Mesenchymal stem cell (in vitro differentiated cells and primary cell): ENCODE measurements at regions not wholly inside any gene's neighbourhood (a gene's known extent, or its start where the extent isn't known, plus 50 kb on each side); places are given as distances from the start of the nearest gene placed in this dataset.

Source experiments
- DNase-seq: peaks from one replicate; pipeline ENCODE4 v3.0.0-alpha.2; 2013
- H2AFZ ChIP-seq: one replicate; pipeline ENCODE4 v1.6.1; 2013; ENCODE audit warnings: low read depth, mild to moderate bottlenecking, control low read depth, inconsistent platforms, low read length, moderate library complexity
- H2AK5ac ChIP-seq: 2 replicates; pipeline ENCODE4 v1.6.1; 2013; ENCODE audit warnings: low read length, moderate library complexity, mild to moderate bottlenecking, inconsistent platforms; ENCODE audit not compliant: severe bottlenecking
- H2BK120ac ChIP-seq: one replicate; pipeline ENCODE4 v1.6.1; 2013; ENCODE audit warnings: low read depth, mild to moderate bottlenecking, inconsistent platforms, low read length, moderate library complexity
- H2BK12ac ChIP-seq, 2 experiments: one replicate each; pipeline ENCODE4 v1.6.1; 2013; ENCODE audit warnings: inconsistent platforms in 2 of 2, low read length in 2 of 2, mild to moderate bottlenecking in 2 of 2, moderate library complexity in 2 of 2, control low read depth in 1 of 2
- H2BK15ac ChIP-seq: one replicate; pipeline ENCODE4 v1.6.1; 2013; ENCODE audit warnings: mild to moderate bottlenecking, low read depth, inconsistent platforms; ENCODE audit not compliant: poor library complexity, severe bottlenecking
- H2BK5ac ChIP-seq: 2 replicates; pipeline ENCODE4 v1.6.1; 2013; ENCODE audit warnings: low read depth, mild to moderate bottlenecking, low read length, control low read depth, inconsistent platforms; ENCODE audit not compliant: poor library complexity, severe bottlenecking
- H3K14ac ChIP-seq, 2 experiments: one replicate each; pipeline ENCODE4 v1.6.1; 2013; ENCODE audit warnings: inconsistent platforms in 2 of 2, low read length in 2 of 2, control low read depth in 1 of 2, mild to moderate bottlenecking in 1 of 2, moderate library complexity in 1 of 2
- H3K18ac ChIP-seq, 2 experiments: one replicate each; pipeline ENCODE4 v1.6.1; 2013; ENCODE audit warnings: inconsistent platforms in 2 of 2, low read length in 2 of 2, control low read depth in 1 of 2, low read depth in 1 of 2, mild to moderate bottlenecking in 1 of 2
- H3K23ac ChIP-seq, 2 experiments: one replicate each; pipeline ENCODE4 v1.6.1; 2013; ENCODE audit warnings: inconsistent platforms in 2 of 2, low read length in 2 of 2, mild to moderate bottlenecking in 2 of 2, moderate library complexity in 2 of 2, control low read depth in 1 of 2
- H3K27ac ChIP-seq: 2 replicates; pipeline ENCODE4 v1.5.1; 2013; ENCODE audit warnings: mild to moderate bottlenecking, moderate library complexity, low read length, control low read depth, inconsistent platforms; ENCODE audit not compliant: poor library complexity, severe bottlenecking
- H3K27me3 ChIP-seq, 2 experiments: 2 replicates each; pipeline versions ENCODE4 v1.6.1 to v1.7.0; 2013; ENCODE audit warnings: low read length in 2 of 2, mild to moderate bottlenecking in 2 of 2, moderate library complexity in 2 of 2, control low read depth in 1 of 2, inconsistent platforms in 1 of 2; ENCODE audit not compliant: control insufficient read depth in 1 of 2, insufficient read depth in 1 of 2
- H3K36me3 ChIP-seq, 2 experiments: 2 replicates each; pipeline versions ENCODE4 v1.6.1 to v1.7.0; 2013; ENCODE audit warnings: low read length in 2 of 2, control low read depth in 1 of 2, inconsistent platforms in 1 of 2, low read depth in 1 of 2, mild to moderate bottlenecking in 1 of 2; ENCODE audit not compliant: insufficient read depth in 2 of 2, control insufficient read depth in 1 of 2
- H3K4ac ChIP-seq, 2 experiments: one replicate each; pipeline ENCODE4 v1.6.1; 2013; ENCODE audit warnings: inconsistent platforms in 2 of 2, low read length in 2 of 2, mild to moderate bottlenecking in 2 of 2, moderate library complexity in 2 of 2, control low read depth in 1 of 2, low read depth in 1 of 2
- H3K4me1 ChIP-seq: 2 replicates; pipeline ENCODE4 v1.6.1; 2013; ENCODE audit warnings: low read depth, low read length, control low read depth; ENCODE audit not compliant: control insufficient read depth, insufficient read depth
- H3K4me2 ChIP-seq: 2 replicates; pipeline ENCODE4 v1.6.1; 2013; ENCODE audit warnings: low read length, mild to moderate bottlenecking, inconsistent platforms; ENCODE audit not compliant: poor library complexity, severe bottlenecking
- H3K4me3 ChIP-seq, 2 experiments: 2 replicates each; pipeline versions ENCODE4 v1.5.1 to v1.7.0; 2013; ENCODE audit warnings: low read length in 2 of 2, mild to moderate bottlenecking in 2 of 2, control low read depth in 1 of 2, low read depth in 1 of 2; ENCODE audit not compliant: insufficient read depth in 1 of 2
- H3K79me1 ChIP-seq: replicated peaks from 2 replicates; pipeline ENCODE4 v1.6.1; 2013; ENCODE audit warnings: mild to moderate bottlenecking, control low read depth, low read length, inconsistent platforms; ENCODE audit not compliant: poor library complexity, severe bottlenecking
- H3K9ac ChIP-seq: 2 replicates; pipeline ENCODE4 v1.7.0; 2013; ENCODE audit warnings: mild to moderate bottlenecking, low read length, moderate library complexity
- H3K9me3 ChIP-seq: 2 replicates; pipeline ENCODE4 v1.7.0; 2013; ENCODE audit warnings: mild to moderate bottlenecking, low read length; ENCODE audit not compliant: control insufficient read depth
- H4K8ac ChIP-seq: one replicate; pipeline ENCODE4 v1.6.1; 2013; ENCODE audit warnings: inconsistent platforms, mild to moderate bottlenecking, low read length, moderate library complexity
- H4K91ac ChIP-seq: one replicate; pipeline ENCODE4 v1.6.1; 2013; ENCODE audit warnings: mild to moderate bottlenecking, low read length, inconsistent platforms
- WGBS: methylation state at CpG from one replicate; pipeline ENCODE4 v1.1.7; 2013; ENCODE audit warnings: mixed read lengths; 5-methylcytosine and 5-hydroxymethylcytosine counted together

DNA sequence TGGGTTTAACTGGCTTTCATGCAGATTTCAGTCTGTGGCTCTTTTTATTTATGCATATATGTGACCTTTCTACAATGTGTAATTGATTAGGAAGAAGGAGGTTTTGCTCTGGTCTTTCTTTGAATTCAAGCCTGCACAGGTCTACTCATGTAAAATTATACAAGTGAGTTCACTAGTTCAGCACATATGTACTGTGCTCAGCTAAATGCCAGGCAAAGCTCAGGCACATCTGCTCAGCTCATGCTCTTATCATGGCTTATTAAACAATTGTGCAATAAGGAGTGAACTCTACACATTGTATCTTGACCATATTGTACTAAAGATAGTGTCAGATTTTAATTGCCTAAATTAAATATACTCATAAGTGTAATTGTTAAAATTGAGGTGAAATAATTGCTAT, 378.4 kb downstream of the ADGRL2 start:
- H3K23ac ChIP-seq: no peak overlapping the region
- no peaks in the 10 kb centered on the region for H3K79me1 ChIP-seq
- no peaks in the 10 kb centered on the region for H3K4me1 ChIP-seq
- H3K27ac ChIP-seq: no peak overlapping the region
- H3K4me2 ChIP-seq: no peak overlapping the region
- H2BK5ac ChIP-seq: no peak overlapping the region
- no peaks in the 10 kb centered on the region for H3K9me3 ChIP-seq
- H3K27me3 ChIP-seq: no peaks in the 10 kb centered on the region
- H2BK120ac ChIP-seq: no peak overlapping the region
- no peak overlapping the region for H3K18ac ChIP-seq
- no peak overlapping the region for H4K8ac ChIP-seq
- H2AK5ac ChIP-seq: no peak overlapping the region
- DNase-seq: no peak
- H3K4ac ChIP-seq: no peak overlapping the region
- H2BK12ac ChIP-seq: no peak overlapping the region
- H3K36me3 ChIP-seq: no peaks in the 10 kb centered on the region
- H4K91ac ChIP-seq: no peak overlapping the region
- H2AFZ ChIP-seq: no peak overlapping the region
- H2BK15ac ChIP-seq: no peak overlapping the region
- no peak overlapping the region for H3K14ac ChIP-seq
- no peak overlapping the region for H3K4me3 ChIP-seq
- no peak overlapping the region for H3K9ac ChIP-seq

GRCh38 chr1:82177192-82177591, 376.5 kb downstream of the ADGRL2 start:
- H4K91ac ChIP-seq: no peak overlapping the region
- 75% methylated on average over 1 of the region's 1 CpG for WGBS

GRCh38 chr1:82171955-82172354, 371.2 kb downstream of the ADGRL2 start:
- Histone ChIP-seq H2BK5ac (no peak overlapping the region), H3K36me3 (no peaks in the 10 kb centered on the region), H2AFZ (no peak overlapping the region), H4K8ac (no peak overlapping the region), H2AK5ac (no peak overlapping the region), H2BK12ac (no peak overlapping the region), H3K4me1 (no peaks in the 10 kb centered on the region), H4K91ac (no peak overlapping the region), H3K4me2 (no peak overlapping the region), H3K14ac (no peak overlapping the region), H3K27ac (no peak overlapping the region), H3K18ac (no peak overlapping the region), H3K79me1 (no peaks in the 10 kb centered on the region), H3K9ac (no peak overlapping the region), H2BK15ac (no peak overlapping the region), H3K23ac (no peak overlapping the region), H3K27me3 (no peaks in the 10 kb centered on the region), H3K9me3 (no peaks in the 10 kb centered on the region), H3K4ac (no peak overlapping the region), H2BK120ac (no peak overlapping the region), H3K4me3 (no peak overlapping the region)
- no peak for DNase-seq
- WGBS: 96% methylated on average over 1 of the region's 2 CpGs

More at GRCh38 chr1:82177192-82177591, 376.5 kb downstream of the ADGRL2 start:
- no peak overlapping the region for H3K14ac ChIP-seq
- no peaks in the 10 kb centered on the region for H3K79me1 ChIP-seq
- H3K9ac ChIP-seq: no peak overlapping the region
- H2AK5ac ChIP-seq: no peak overlapping the region
- no peak overlapping the region for H3K4me2 ChIP-seq
- H3K4me3 ChIP-seq: no peak overlapping the region
- H3K9me3 ChIP-seq: no peaks in the 10 kb centered on the region
- H2BK12ac ChIP-seq: no peak overlapping the region
- H2BK5ac ChIP-seq: no peak overlapping the region
- no peaks in the 10 kb centered on the region for H3K4me1 ChIP-seq
- H2AFZ ChIP-seq: no peak overlapping the region
- H4K8ac ChIP-seq: no peak overlapping the region
- no peaks in the 10 kb centered on the region for H3K36me3 ChIP-seq
- no peaks in the 10 kb centered on the region for H3K27me3 ChIP-seq
- DNase-seq: peak; percentile 73
- H3K4ac ChIP-seq: no peak overlapping the region
- H2BK120ac ChIP-seq: no peak overlapping the region
- no peak overlapping the region for H3K18ac ChIP-seq
- no peak overlapping the region for H3K27ac ChIP-seq
- H2BK15ac ChIP-seq: no peak overlapping the region
- no peak overlapping the region for H3K23ac ChIP-seq

GRCh38 chr1:82168482-82168881, 367.7 kb downstream of the ADGRL2 start:
- Histone ChIP-seq H2AK5ac (no peak overlapping the region), H3K4me3 (no peak overlapping the region), H3K27ac (no peak overlapping the region), H3K79me1 (no peaks in the 10 kb centered on the region), H3K4me2 (no peak overlapping the region), H3K18ac (no peak overlapping the region), H2BK5ac (no peak overlapping the region), H3K27me3 (no peaks in the 10 kb centered on the region), H2BK12ac (no peak overlapping the region), H3K9ac (no peak overlapping the region), H4K91ac (no peak overlapping the region), H3K4ac (no peak overlapping the region), H2BK15ac (no peak overlapping the region), H3K9me3 (no peaks in the 10 kb centered on the region), H2AFZ (no peak overlapping the region), H3K36me3 (no peaks in the 10 kb centered on the region), H3K14ac (no peak overlapping the region), H3K23ac (no peak overlapping the region), H3K4me1 (peaks cover under 1% of the 10 kb centered on the region), H2BK120ac (no peak overlapping the region), H4K8ac (no peak overlapping the region)
- no peak for DNase-seq
- 100% methylated on average over 1 of the region's 3 CpGs for WGBS
